Kasumi-1 (cell line): ENCODE measurements at regions not wholly inside any gene's neighbourhood (a gene's known extent, or its start where the extent isn't known, plus 50 kb on each side); places are given as distances from the start of the nearest gene placed in this dataset.

Experiments used
- DNase-seq, 2 experiments: peaks; one replicate each; lab custom pipeline; 2025; lab: John Stamatoyannopoulos, UW

DNA sequence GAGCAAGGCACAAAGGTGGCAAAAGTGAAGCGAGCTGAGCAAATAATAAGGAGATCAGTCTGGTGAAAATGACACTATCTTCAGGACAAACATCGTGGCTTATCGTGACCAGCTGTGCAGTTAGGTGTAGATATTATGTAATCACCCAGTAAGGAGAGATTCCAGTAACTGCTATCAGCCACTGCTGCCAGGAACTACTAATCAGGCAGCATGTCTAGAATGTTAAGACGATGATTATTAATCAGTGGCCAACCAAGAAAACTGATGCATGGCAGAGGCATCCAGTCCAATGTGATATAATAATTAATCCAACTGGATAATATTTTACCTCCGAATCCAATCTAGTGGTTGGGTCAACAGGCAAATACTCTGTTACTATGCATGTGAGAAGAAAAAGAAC lies 252.7 kb upstream of the ZPLD1 start:
- no peak for DNase-seq

DNA sequence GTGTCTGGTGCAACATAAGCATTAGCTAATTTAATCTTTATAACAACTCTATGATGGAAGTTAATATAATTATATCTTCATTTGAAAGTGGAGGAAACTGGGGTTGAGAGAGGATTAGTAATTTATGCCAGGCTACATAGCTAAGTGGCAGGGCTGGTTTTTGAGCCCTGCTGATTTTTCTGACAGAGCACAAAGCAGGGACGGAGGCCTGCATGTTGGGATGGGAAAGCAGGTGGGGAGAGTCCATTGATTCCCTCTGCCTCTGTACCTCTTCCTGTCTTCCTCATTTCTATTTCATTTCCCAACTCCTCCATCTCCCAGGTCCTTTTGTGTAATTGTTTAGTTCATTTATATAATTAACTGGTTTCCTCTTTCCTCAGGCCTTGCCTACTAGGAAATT lies 251.6 kb upstream of the ZPLD1 start:
- no peak for DNase-seq

DNA sequence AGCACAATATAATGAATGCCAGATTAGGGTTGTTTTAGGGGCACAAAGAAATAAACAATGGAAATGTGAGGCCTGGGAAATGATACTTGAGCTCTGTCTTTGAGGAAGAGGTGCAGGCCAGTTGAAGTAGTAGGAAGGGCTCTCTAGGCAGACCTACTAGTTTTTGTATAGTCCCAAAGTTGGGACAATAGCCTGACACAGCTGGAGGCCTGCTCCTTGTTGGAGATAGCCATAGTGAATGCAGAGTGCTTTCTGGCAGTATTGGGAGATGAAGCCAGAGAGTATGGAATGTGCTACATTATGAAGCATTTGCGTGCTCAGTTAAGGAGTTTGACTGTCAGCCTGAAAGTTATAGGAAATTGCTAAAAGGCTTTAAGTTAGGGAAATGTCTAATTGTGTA lies 251.2 kb upstream of the ZPLD1 start:
- no peak for DNase-seq

DNA sequence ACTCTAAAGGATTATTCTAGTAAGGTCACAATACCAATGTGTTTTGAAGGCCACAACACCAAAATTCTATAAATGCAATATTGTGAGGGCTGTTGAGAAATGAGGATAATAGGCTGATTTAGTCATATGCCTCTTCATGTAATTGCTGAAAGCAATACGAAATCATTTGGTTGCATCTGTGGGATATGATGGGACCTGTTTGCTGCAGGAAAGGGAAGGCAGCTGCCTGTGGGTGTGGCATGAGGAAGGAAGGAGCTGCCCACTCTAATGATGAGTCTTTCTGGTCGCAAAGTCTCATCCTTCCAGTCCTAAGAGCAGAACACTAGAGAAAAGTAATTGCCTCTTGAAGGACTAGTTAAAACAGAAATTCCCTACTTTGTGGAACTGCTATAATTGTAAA lies 245.3 kb upstream of the ZPLD1 start:
- DNase-seq = peak; percentile 7 to 17

DNA sequence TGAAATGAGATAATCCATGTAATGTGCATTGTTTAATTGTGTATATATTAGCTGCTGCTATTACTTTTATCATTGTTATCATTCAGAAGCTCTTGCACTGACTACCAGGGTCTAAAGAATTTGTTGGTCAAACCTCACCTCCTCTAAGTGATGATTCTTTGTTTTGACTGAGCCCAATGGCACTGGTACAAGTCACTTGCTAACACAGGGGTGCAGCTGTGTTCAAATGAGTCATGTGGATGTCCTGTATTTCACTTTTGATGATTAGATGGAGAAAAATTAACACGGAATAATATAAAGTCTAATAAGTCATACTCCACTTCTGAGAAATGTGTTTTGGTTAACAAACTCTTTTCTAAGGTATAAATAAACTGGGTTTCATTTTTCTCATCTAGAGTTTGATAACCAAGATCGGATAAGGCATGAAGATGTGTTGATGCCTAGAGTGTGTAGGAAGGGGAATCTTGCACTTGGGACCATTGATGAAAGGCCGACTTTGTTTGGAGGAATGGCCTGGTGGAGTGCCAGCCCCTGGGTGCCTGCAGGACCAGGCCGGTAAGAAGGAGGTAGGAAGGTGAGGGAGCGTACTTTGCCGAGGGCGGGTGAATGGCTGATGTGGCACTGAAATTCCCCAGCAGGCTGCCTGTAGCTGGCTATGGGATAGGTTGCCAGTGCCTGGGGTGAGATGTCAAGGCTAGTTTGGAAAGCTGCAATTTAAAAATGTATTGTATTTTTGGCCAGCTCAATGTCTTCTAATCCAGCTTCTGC lies 244.7 kb upstream of the ZPLD1 start:
- DNase-seq = no peak

DNA sequence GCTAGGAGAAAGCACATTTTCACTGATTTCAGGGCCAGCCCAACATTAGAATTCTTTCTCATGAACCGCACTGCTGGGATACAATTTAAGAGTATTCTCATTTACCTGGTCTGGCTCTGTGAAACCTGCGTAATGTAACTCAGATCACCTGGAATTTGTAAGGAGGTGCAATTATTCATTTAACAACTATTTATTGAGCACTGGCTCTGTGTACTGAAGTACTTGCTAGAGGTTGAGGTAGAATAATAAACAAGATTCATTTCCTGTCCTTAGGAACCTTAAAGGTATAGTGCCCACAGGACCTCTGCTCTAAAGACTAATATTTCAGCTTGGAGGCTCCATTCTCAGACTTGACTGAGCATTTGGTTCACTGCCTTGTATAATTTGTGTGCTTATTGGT lies 242.2 kb upstream of the ZPLD1 start:
- DNase-seq = no peak

DNA sequence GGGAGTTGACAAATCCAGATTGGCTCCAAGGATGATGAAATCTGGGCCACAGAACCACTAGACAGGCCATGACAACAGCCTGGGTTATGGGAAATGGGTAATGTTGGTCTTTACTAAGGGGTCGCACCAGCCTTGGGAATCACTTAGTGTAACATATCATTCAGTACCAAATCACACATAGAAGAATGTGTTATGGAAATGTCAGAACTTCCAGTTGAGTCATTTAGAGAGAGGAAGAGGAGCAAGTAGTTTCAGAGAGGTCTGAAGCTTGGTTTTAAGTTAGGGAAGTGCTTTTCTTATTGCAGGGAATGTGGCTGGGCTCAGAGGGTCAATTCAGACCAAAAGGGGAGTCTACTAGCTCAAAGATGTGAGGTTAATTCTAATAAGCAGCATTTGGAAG lies 241.6 kb upstream of the ZPLD1 start:
- no peak for DNase-seq

DNA sequence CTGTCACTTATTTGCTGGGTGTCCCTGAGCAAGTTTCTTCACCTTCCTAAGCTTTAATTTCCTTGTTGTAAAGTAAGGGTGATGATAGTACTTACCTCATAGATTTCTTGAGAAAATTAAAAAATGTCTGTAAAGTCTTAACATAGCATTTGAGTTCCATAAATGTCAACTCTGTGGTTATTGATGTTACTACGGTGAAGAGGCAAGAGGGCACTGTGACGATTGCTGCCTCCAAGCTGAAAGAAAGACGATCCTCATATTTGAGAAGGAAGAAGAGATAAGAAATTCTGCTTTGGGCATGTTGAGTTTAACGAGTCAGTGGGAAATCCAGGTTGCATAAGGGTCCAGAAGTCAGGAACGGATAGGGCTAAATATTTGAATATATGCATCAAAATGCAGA lies 240.8 kb upstream of the ZPLD1 start:
- no peak for DNase-seq

DNA sequence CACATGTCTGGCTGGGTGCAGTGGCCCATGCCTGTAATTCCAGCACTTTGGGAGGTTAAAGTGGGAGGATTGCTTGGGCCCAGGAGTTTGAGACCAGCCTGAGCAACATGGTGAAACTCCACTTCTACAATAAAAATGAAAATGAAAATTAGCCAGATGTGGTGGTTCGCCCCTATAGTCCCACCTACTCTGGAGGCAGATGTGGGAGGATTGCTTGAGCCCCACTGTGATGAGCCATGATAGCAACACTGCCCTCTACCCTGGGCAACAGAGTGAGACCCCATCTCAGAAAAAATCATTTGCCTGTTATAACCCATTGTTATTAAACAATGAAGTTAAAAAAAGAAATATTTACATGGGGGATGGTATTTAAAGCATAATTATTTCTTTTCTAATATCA lies 240.1 kb upstream of the ZPLD1 start:
- no peak for DNase-seq

DNA sequence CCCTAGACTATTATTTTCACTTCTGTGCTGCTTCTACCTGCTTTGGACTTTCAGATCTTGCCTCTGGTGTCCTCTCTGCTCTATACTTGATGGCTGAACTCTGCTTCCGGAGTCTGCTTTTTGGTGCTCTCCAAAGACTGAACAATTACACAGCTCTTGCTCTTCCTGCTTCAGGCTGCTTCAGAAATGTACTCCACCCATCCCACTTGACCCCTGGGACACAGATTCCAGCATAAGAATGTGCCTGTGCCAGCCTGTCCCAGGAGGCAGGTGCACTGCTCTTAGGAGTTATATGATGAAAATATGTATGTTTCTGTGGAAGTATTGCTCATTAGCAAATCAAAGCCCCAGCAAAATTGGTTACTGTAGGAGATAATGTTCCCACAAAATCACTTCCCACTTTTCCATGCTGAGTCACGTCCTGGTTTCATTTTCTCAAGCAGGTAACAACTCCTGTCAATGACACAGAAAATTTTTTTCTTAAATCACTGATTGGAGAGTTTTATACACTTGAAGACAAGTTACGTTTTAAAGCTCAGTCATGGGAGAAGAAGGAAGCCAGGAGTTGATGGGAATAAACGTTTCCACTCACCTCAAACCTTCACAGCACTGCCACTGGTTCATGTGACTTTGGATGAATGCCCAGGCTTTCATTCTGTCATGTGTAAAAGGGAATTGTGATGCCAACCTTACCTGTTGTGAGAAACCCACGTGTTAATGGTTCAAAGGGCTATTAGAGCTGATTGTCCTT lies 239.4 kb upstream of the ZPLD1 start:
- no peak for DNase-seq

DNA sequence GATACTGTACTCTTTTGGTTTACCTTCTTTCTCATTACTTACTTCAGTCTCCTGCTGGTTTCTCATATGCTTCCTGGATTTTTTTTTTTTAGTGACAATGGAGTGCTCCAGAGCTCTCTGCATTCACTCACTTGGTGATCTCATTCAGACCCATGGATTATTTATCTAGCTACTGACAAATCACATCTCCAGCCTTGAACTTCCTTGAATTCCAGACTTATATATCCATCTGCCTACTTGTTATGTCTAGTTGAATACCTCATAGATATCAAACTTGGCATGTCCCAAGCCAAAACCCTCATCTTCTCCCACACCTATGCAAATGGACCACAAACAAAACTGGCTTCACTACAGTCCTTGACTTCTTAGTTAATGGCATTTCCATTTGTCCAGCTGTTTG lies 234.7 kb upstream of the ZPLD1 start:
- no peak for DNase-seq

DNA sequence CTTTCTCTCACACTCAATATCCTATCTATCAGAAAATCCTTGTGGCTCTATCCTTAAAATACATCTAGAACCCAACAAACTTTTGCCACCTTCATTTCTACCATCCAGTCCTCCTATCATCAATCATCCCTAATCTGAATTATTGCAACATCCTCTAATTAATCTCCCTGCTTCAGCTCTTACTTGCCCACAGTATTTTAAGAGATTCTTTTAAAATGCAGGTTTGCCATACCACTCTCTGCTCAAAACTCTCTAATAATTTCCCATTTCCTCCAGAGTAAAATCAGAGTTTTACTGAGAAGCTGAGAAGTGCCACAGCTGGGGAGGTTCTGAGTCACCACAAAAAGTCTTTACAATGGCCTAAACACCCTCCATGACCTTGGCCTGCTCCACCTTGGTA lies 234.3 kb upstream of the ZPLD1 start:
- DNase-seq = no peak

DNA sequence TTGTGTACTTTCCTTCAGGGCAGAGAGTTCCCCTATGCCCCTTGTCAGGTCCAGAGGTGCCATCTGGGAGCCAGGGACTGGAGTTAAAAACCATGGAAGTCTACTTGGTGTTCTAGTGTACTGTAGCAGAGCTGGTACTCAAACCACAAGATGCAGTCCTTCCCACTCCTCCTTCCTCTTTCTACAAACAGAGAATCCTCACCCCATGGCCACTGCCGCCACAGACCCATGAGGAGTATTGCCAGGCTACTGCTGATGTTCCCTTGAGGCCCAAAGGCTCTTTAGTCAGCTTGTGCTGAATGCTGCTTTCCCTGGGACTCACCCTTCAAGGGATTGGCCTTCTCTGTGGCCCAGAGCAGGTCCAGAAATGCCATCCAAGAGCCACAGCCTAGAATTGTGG lies 229.2 kb upstream of the ZPLD1 start:
- DNase-seq = peak; percentile 64 to 65

DNA sequence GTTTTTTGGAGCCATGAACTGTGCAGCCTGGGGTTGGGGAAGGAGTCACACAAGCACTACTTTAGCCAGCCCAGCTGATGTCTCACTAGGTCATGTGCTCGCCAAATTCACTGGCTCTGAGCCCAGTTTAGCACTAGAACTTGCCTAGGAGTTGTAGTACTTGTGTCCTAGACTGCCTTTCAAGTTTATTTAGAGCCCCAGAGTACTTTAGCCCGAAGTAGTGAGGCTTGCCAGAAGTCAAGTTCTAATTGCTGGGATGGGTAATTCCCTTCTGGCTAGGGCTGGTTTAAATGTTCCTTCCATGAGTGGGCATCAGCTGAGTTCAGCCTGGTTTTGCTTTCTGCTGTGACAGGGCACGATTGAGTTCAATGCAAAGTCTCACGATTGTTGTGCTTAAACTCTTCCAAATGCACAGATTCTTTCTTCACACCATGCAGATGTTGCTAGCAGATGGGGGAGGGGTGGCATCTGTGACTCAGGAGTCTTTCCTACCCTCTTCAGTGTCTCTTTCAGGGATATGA lies 228.2 kb upstream of the ZPLD1 start:
- DNase-seq = no peak

DNA sequence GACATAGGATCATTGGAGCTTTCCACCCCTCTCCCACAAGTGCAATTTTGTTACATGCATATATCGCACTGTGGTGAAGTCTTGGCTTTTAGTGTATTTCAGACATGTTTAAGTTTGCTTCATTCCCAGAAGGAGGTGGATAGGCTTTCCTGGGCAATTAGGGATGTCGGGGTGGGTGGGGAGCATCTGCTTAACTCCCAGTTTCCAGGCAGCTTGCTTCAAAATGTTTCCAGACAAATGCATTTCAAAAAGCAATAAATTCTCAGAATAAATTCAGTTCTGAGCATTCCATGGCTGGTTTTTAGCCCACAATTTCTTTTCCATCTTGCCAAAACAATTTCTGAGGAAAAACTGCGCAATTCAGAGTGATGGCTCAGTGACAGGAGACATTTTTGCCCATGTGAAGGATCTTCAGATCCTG lies 227.7 kb upstream of the ZPLD1 start:
- DNase-seq = no peak

DNA sequence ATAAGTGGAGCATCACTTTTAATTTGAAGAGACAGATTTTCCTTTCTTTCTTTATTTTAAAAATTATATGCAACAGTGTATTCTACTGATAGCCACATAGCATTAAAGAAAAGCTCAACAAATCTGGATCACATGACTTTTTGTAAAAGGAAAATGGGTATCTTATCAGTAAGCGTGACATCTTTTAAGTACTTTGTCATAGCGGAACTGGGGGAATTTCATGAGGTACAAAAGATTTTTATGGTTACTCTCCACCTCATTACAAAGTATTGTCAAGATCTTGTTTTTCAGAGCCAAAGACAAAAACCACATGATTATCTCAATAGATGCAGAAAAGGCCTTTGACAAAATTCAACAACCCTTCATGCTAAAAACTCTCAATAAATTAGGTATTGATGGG lies 219.6 kb upstream of the ZPLD1 start:
- no peak for DNase-seq

DNA sequence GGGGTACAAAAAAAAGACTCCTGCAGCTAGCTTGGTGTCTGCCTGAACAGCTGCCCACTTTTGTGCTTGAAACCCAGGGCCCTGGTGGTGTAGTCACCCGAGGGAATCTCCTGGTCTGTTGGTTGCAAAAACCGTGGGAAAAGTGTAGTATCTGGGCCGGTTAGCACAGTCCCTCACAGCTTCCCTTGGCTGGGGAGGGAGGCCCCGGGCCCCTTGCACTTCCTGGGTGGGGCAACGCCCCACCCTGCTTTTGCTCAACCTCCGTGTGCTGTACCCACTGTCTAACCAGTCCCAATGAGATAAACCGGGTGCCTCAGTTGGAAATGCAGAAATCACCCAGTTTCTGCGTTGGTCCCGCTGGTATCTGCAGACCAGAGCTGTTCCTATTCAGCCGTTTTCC lies 211.7 kb upstream of the ZPLD1 start:
- no peak for DNase-seq

DNA sequence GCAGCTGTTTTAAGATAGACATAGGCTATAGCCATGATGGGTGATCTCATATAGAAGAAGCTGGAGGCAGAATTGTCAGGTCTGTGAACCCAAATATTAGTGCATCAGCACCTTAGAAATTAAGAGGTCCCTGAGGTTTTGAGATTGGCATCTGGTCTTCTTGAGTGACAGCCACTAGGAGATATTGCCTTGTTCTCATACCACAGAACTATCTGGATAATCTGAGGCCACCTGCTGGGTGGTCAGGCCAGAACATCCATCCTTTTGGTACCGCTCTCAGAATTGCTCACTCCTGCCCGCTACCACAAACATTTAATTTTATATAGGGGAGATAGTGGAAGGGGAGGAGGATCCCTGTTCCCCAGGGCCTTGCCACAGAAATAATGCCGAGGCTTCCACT lies 210.6 kb upstream of the ZPLD1 start:
- DNase-seq = peak in 1 of 2 experiments; percentile 12

DNA sequence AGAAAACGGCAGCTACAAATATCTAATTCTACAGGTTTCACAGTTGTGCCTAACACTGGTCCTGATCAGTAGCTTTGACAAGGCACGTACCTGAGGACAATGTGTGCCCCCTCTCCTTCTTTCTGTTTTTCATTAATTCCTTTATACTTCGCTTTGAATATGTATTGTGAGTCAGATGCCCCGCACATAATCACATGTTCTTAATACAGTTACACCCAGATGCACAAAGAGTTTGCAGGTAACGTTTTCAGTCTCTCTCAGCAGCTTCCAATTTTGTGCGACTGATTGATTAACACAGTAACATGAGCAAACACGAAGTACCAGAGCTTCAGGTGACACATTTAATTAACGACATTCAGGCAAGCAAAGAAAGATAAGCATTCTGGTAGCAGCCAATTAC lies 209.8 kb upstream of the ZPLD1 start:
- DNase-seq = no peak

DNA sequence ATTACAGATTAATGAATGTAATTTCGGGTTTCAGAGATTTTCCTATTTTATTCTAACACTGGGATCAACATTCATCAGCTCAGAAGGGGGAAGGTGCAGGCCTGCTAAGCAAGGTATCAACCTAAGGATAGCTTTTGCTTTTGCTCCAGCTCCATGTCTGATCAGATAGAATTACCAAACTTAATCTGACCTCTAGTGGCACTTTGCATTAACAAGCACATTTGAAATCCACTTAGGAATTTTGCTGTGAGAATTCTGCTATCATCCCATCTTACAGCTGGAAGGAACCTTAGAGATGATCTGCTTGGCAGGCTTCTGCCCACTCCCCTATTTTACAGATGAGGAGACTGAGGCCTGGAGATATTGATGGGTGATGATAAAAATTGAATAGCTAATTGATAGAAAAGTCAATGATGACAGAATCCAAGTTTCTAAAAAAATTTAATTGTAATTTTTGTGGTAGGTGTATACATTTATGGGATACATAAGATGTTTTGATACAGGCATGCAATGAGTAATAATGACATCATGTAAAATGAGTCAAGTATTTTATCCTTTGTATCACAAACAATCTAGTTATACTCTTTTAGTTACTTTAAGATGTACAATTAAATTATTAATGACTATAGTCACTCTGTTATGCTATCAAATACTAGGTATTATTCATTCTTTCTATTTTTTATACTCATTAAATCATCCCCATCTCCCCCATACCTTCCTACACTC lies 209.2 kb upstream of the ZPLD1 start:
- DNase-seq = peak; percentile 76 to 78

DNA sequence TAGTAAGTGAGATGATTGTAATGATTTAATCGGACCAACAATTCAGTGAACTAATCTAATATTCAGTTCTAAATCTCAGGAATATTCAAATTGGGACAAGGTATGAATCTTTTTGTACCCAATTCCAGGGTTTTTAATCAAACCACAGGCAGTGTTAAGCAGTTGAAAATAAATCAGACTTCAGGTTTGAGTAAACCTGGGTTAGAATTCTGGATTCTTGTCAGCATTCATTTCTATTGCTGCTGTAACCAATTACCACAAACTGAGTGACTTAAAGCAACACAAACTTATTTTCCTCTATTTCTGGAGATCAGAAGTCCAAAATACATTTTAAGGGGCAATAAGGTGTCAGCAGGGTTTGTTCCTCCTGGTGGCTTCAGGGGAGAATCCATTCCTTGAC lies 208.4 kb upstream of the ZPLD1 start:
- DNase-seq = no peak

DNA sequence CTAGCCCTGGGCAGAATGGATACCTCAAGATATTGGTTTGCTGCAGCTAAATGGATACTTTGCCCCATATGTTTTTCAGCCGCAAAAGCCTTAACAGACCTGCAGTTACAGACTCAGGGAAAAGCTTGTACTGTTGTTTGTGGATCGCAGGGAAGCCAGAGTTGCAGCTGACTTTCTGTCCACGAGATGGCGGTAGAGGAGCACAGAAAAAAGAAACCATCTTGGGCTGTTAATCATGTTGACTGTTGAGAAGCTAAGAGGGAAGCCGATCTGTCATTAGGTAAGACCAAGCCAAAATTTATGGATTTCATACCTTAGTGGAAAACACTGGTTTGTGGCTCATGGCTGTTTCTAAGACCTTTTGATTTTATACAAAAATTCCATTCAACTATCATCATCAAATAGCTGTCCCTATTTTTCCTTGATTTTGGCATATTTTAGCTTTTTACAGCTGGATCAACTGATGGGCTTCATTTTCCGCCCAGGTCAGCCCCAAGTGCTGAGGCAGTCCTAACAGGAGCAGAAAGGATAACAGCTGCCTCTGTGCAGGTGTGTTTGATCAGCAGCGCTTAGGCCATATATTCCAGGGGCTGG lies 205.7 kb upstream of the ZPLD1 start:
- peak; percentile 81 to 92 for DNase-seq
